ENCODE measurements at regions not wholly inside any gene's neighbourhood (a gene's known extent, or its start where the extent isn't known, plus 50 kb on each side); places are given as distances from the start of the nearest gene placed in this dataset.

- Histone ChIP-seq H3K4me3 (no peak overlapping the region), H3K4me1 (replicated peaks in 1 of 2) (no peaks in the 10 kb centered on the region), H3K27ac (no peak overlapping the region)
- in situ Hi-C loops (cut with MboI; ENCODE audit: low pct_unique_long_range_greater_than_20kb in 2 of 9, low sequenced_read_pairs in 9 of 9, unreplicated experiment in 9 of 9): no loop called here
- no peak for ATAC-seq (replicated peaks in 6 of 8)
Observed at GRCh38 chr3:141669434-141669833, 68.7 kb upstream of the RNF7 start.

- no peak for ATAC-seq (replicated peaks in 6 of 8)
- in situ Hi-C loops (cut with MboI; ENCODE audit: low pct_unique_long_range_greater_than_20kb in 2 of 9, low sequenced_read_pairs in 9 of 9, unreplicated experiment in 9 of 9): no loop called here
Observed at GRCh38 chr3:141677701-141678100, 60.4 kb upstream of the RNF7 start.

GRCh38 chr3:141680620-141681389 lies 57.3 kb upstream of the RNF7 start:
- no peak overlapping the region for H3K4me3 ChIP-seq
- no peak for ATAC-seq (replicated peaks in 6 of 8)

More at GRCh38 chr3:141677701-141678100, 60.4 kb upstream of the RNF7 start:
- Histone ChIP-seq H3K4me3 (no peak overlapping the region), H3K27ac (no peak overlapping the region), H3K4me1 (replicated peaks in 1 of 2) (no peaks in the 10 kb centered on the region)

GRCh38 chr3:141681390-141681780 lies 56.7 kb upstream of the RNF7 start:
- in situ Hi-C loops (cut with MboI; ENCODE audit: low pct_unique_long_range_greater_than_20kb in 2 of 9, low sequenced_read_pairs in 9 of 9, unreplicated experiment in 9 of 9): no loop called here
- WGBS, 10 experiments: 20 to 92% (median 55%) methylated on average over 1 to 4 of the region's 4 CpGs; no CpG with 5 or more reads in 1 of the 10 experiments
- Histone ChIP-seq H3K4me3 (no peak overlapping the region), H3K27ac (no peak overlapping the region), H3K4me1 (replicated peaks in 1 of 2) (no peaks in the 10 kb centered on the region)
- ATAC-seq (replicated peaks in 6 of 8): no peak

More at GRCh38 chr3:141680620-141681389, 57.3 kb upstream of the RNF7 start:
- Histone ChIP-seq H3K4me1 (replicated peaks in 1 of 2) (no peaks in the 10 kb centered on the region), H3K27ac (no peak overlapping the region)
- 0 to 100% (median 68%) methylated on average over 1 to 2 of the region's 2 CpGs; no CpG with 5 or more reads in 4 of the 10 experiments for WGBS, 10 experiments
- in situ Hi-C loops (cut with MboI; ENCODE audit: low pct_unique_long_range_greater_than_20kb in 2 of 9, low sequenced_read_pairs in 9 of 9, unreplicated experiment in 9 of 9): no loop called here

GRCh38 chr3:141682007-141682406 lies 56.1 kb upstream of the RNF7 start:
- H3K4me3 ChIP-seq: no peak overlapping the region
- in situ Hi-C loops (cut with MboI; ENCODE audit: low pct_unique_long_range_greater_than_20kb in 2 of 9, low sequenced_read_pairs in 9 of 9, unreplicated experiment in 9 of 9): no loop called here
- no peak for ATAC-seq (replicated peaks in 6 of 8)
- 71 to 100% (median 94%) methylated on average over 1 to 2 of the region's 3 CpGs; no CpG with 5 or more reads in 4 of the 10 experiments for WGBS, 10 experiments
- no peaks in the 10 kb centered on the region for H3K4me1 ChIP-seq (replicated peaks in 1 of 2)
- no peak overlapping the region for H3K27ac ChIP-seq

- no peak for ATAC-seq (replicated peaks in 6 of 8)
- in situ Hi-C loops (cut with MboI; ENCODE audit: low pct_unique_long_range_greater_than_20kb in 2 of 9, low sequenced_read_pairs in 9 of 9, unreplicated experiment in 9 of 9): no loop called here
- Histone ChIP-seq H3K27ac (no peak overlapping the region), H3K4me1 (replicated peaks in 1 of 2) (no peaks in the 10 kb centered on the region), H3K4me3 (no peak overlapping the region)
- 69 to 100% (median 89%) methylated on average over 1 to 6 of the region's 9 CpGs; no CpG with 5 or more reads in 2 of the 10 experiments for WGBS, 10 experiments
Observed at GRCh38 chr3:141682921-141683320, 55.2 kb upstream of the RNF7 start.

GRCh38 chr3:141684758-141685157 lies 53.3 kb upstream of the RNF7 start:
- in situ Hi-C loops (cut with MboI; ENCODE audit: low pct_unique_long_range_greater_than_20kb in 2 of 9, low sequenced_read_pairs in 9 of 9, unreplicated experiment in 9 of 9): no loop called here
- WGBS, 10 experiments: 20 to 100% (median 86%) methylated on average over 1 of the region's 1 CpG; no CpG with 5 or more reads in 3 of the 10 experiments
- Histone ChIP-seq H3K4me1 (replicated peaks in 1 of 2) (no peaks in the 10 kb centered on the region), H3K27ac (no peak overlapping the region), H3K4me3 (no peak overlapping the region)
- peak in 2 of 8 experiments; percentile 9 to 30 for ATAC-seq (replicated peaks in 6 of 8)

- no peak overlapping the region for H3K4me3 ChIP-seq
- ATAC-seq (replicated peaks in 6 of 8): peak; percentile 35 to 92 (median 70)
- no peak overlapping the region for H3K27ac ChIP-seq
- 8 to 100% (median 55%) methylated on average over 1 to 6 of the region's 8 CpGs for WGBS, 10 experiments
- H3K4me1 ChIP-seq (replicated peaks in 1 of 2): no peaks in the 10 kb centered on the region
- in situ Hi-C loops (cut with MboI; ENCODE audit: low pct_unique_long_range_greater_than_20kb in 2 of 9, low sequenced_read_pairs in 9 of 9, unreplicated experiment in 9 of 9): no loop called here
Observed at GRCh38 chr3:141686466-141687291, 51.4 kb upstream of the RNF7 start.
